ENCODE measurements at regions not wholly inside any gene's neighbourhood (a gene's known extent, or its start where the extent isn't known, plus 50 kb on each side); places are given as distances from the start of the nearest gene placed in this dataset.

DNA sequence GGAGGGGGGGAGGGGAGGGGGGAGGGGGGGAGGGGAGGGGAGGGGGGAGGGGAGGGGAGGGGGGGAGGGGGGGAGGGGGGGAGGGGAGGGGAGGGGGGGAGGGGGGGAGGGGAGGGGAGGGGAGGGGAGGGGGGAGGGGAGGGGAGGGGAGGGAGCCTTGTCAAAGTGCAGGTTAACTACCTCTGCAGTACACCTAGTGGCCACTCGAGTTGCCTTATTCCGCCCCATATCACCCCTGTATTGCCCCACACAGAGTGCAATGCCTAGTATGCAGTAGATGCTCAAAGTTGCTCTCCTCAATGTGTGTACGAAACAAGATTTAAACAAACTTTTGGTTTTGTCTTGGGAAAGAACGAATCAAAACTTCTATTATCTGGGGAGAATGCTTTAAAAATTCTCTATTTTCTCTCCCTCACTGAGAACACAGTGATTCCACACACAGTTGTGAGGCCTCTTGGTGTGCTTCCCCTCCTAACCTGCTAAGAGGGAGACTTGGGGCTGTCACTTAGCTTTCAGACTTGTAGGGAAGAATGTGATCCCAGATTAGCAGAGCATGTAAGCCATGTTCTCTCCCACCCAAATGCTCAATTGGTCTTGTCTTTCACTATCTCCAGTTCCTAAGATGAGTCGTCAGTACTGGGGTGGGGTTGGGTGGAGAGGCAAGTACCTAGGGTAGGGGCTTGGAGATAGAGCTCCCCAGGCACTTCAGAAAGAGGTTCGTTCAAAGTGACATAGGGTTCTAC, 79.7 kb upstream of the MAP10 start:
- no peaks in the 10 kb centered on the region for H3K9me1 ChIP-seq (ENCODE audit: control insufficient read depth, insufficient read depth, low read length)
- POLR2A ChIA-PET: no interaction called here
- CTCF ChIA-PET (ENCODE audit: low intra/inter-chr PET ratio): no interaction called here
- no peak overlapping the region for H3K9ac ChIP-seq (ENCODE audit: insufficient read depth in 1 of 2, low read depth in 2 of 2, low read length in 2 of 2)
- H3K4me1 ChIP-seq (replicated peaks in 1 of 2; ENCODE audit: control insufficient read depth in 2 of 2, insufficient read depth in 2 of 2, low read length in 2 of 2): no peaks in the 10 kb centered on the region
- H3K27me3 ChIP-seq (ENCODE audit: control insufficient read depth in 2 of 2, insufficient read depth in 2 of 2, low read length in 2 of 2): no peaks in the 10 kb centered on the region
- ATAC-seq (0 out of 3 replicates have a peak, but pooled peaks have one; percentile 40), FAIRE-seq (no peak), DNase-seq (ENCODE audit: extremely low read depth in 1 of 4, low spot score in 3 of 4) (no peak)
- TF ChIP-seq GABPA (tag; conservative IDR thresholded peaks at IDR 0.05; ENCODE audit: low read depth): no peak
- no peak for TF ChIP-seq SRSF3 (IDR thresholded peaks at IDR 0.05; ENCODE audit: insufficient read depth, low read length)
- TF ChIP-seq ZNF212 (CRISPR knock-in tag; IDR thresholded peaks at IDR 0.05): no peak
- TF ChIP-seq, protein P1, sequence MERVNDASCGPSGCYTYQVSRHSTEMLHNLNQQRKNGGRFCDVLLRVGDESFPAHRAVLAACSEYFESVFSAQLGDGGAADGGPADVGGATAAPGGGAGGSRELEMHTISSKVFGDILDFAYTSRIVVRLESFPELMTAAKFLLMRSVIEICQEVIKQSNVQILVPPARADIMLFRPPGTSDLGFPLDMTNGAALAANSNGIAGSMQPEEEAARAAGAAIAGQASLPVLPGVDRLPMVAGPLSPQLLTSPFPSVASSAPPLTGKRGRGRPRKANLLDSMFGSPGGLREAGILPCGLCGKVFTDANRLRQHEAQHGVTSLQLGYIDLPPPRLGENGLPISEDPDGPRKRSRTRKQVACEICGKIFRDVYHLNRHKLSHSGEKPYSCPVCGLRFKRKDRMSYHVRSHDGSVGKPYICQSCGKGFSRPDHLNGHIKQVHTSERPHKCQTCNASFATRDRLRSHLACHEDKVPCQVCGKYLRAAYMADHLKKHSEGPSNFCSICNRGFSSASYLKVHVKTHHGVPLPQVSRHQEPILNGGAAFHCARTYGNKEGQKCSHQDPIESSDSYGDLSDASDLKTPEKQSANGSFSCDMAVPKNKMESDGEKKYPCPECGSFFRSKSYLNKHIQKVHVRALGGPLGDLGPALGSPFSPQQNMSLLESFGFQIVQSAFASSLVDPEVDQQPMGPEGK (CRISPR knock-in tag; IDR thresholded peaks at IDR 0.05; ENCODE audit: borderline replicate concordance): no peak
- no peak for TF ChIP-seq NCOR1 (IDR thresholded peaks at IDR 0.05)
- peak; percentile 68; the same call in 1 of the 2 replicates for TF ChIP-seq ZBTB17 (CRISPR knock-in tag; IDR thresholded peaks at IDR 0.05)
- TF ChIP-seq HMGN3 (IDR thresholded peaks at IDR 0.05; ENCODE audit: borderline replicate concordance, extremely low read depth, insufficient read length, low read depth, low read length): no peak
- TF ChIP-seq HNRNPK (IDR thresholded peaks at IDR 0.05; ENCODE audit: low read depth, low read length, poor library complexity, severe bottlenecking): peak; percentile 88
- TF ChIP-seq CBX2 (IDR thresholded peaks at IDR 0.05; ENCODE audit: insufficient read depth, low read length, poor library complexity, severe bottlenecking): no peak
- no peak for TF ChIP-seq GATAD2A (IDR thresholded peaks at IDR 0.05)
- peak; percentile 55 for TF ChIP-seq PCBP2 (IDR thresholded peaks at IDR 0.05; ENCODE audit: low read depth, low read length, poor library complexity, severe bottlenecking)
- TF ChIP-seq ZNF589 (CRISPR knock-in tag; IDR thresholded peaks at IDR 0.05; ENCODE audit: low read depth): no peak
- TF ChIP-seq PCBP1 (IDR thresholded peaks at IDR 0.05; ENCODE audit: low read depth, low read length, poor library complexity, severe bottlenecking): peak; percentile 95
- TF ChIP-seq NFYB (IDR thresholded peaks at IDR 0.05; ENCODE audit: extremely low read depth, insufficient read length): no peak
- TF ChIP-seq SAFB (IDR thresholded peaks at IDR 0.05; ENCODE audit: borderline replicate concordance, low read depth, low read length): no peak
- no peak for TF ChIP-seq SMAD3 (CRISPR knock-in tag; conservative IDR thresholded peaks at IDR 0.05)
- H4K20me1 ChIP-seq (replicated peaks; ENCODE audit: control insufficient read depth, insufficient read depth, low read length): no peaks in the 10 kb centered on the region
- 10% methylated on average over 6 of the region's 6 CpGs for WGBS (ENCODE audit: insufficient coverage, low coverage, missing lambda C conversion rate)
- no peaks in the 10 kb centered on the region for H3K36me3 ChIP-seq (ENCODE audit: control insufficient read depth, insufficient read depth, low read length)
- intact Hi-C loops (cut with micrococcal nuclease) (no loop called here), in situ Hi-C loops (cut with MboI) (no loop called here)
- no TSS peak for BruUV-seq (replicated peaks)
- H3K9me3 ChIP-seq (replicated peaks; ENCODE audit: control insufficient read depth, insufficient read depth, low read depth, low read length): no peaks in the 10 kb centered on the region
- H3K27ac ChIP-seq (ENCODE audit: extremely low read depth, low read depth, low read length): no peak overlapping the region
- H3K79me2 ChIP-seq (ENCODE audit: control insufficient read depth, insufficient read depth, low read length): no peaks in the 10 kb centered on the region
- H3K4me3 ChIP-seq: no peak overlapping the region
- H3K4me2 ChIP-seq (ENCODE audit: insufficient read depth, low read length): no peak overlapping the region
- no peak overlapping the region for H2AFZ ChIP-seq (ENCODE audit: low read depth, low read length)
